COLO668 (cell line): ENCODE measurements at regions not wholly inside any gene's neighbourhood (a gene's known extent, or its start where the extent isn't known, plus 50 kb on each side); places are given as distances from the start of the nearest gene placed in this dataset.
"Not testable (repeated sequence)": the region's sequence is repeated elsewhere in the genome, so short reads cannot be mapped to it uniquely, and the experiment has no call there.

Source experiments
- DNase-seq: peaks from one replicate; lab custom pipeline; 2025; ENCODE audit not compliant: unreplicated experiment; lab: John Stamatoyannopoulos, UW

DNA sequence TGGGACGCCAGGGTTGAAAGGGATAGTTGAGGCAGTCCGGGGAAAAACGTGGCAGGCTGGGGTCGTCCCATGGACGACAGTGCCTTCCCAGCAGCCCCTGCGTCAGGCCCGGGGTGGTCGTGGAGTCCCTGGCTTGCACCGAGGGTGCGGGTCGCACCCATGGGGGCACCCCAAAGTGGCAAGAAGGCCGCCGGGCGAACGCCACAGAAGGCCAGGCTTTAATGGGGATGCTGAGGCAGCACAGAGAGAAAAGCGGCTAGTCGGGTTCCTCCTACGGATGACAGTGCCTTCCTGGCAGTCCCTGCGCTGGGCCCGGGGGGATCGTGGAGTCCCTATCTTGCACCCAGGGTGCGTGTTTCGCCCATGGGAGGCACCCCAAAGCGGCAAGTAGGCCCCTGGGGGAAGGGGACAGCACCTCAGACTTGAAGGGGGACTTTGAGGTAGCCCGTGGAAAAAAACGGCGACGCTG lies 158.6 kb upstream of the ALG10B start:
- no peak for DNase-seq

- no peak for DNase-seq
These were observed 158.0 kb upstream of the ALG10B start for GRCh38 chr12:38158428-38159091.

DNA sequence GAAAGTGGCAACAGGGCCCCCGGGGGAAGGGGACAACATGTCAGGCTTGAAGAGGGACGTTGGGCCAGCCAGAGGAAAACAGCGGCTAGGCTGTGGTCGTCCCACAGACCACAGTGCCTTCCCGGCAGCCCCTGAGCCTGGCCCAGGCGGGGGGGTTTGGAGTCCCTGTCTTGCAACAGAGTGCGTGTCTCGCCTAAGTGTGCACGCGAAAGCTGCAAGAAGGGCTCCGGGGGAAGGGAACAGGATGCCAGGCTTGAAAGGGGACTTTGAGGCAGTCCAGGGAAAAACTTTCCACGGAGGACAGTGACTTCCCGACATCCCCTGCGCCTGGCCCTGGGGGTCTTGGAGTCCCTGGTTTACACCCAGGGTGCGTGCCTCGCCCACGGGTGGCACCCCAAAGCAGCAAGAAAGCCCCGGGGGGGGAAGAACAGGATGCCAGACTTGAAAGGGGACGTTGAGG lies 157.5 kb upstream of the ALG10B start:
- no peak for DNase-seq

DNA sequence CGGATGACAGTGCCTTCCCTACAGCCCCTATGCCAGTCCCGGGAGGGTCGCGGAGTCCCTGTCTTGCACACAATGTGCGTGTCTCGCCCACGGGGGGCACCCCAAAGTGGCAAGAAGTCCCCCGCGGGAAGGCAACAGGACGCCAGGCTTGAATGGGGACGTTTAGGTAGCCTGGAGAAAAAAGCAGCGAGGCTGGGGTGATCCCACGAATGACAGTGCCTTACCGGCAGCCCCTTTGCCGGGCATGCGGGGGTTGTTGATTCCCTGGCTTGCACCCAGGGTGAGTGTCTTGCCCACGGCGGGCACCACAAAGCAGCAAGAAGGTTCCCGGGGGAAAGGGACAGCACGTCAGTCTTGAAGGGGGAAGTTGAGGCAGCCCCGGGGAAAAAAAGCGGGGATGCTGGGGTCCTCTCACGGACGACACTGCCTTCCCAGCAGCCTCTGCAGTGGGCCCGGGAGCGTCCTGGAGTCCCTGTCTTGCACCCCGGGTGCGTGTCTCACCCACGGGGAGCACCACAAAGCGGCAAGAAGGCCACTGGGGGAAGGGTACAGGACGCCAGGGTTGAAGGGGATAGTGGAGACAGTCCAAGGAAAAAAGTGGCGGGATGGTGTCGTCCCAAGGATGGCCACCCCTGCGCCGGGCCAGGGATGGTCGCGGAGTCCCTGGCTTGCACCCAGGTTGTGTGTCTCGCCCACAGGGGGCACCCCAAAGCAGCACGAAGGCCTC lies 156.8 kb upstream of the ALG10B start:
- no peak for DNase-seq

DNA sequence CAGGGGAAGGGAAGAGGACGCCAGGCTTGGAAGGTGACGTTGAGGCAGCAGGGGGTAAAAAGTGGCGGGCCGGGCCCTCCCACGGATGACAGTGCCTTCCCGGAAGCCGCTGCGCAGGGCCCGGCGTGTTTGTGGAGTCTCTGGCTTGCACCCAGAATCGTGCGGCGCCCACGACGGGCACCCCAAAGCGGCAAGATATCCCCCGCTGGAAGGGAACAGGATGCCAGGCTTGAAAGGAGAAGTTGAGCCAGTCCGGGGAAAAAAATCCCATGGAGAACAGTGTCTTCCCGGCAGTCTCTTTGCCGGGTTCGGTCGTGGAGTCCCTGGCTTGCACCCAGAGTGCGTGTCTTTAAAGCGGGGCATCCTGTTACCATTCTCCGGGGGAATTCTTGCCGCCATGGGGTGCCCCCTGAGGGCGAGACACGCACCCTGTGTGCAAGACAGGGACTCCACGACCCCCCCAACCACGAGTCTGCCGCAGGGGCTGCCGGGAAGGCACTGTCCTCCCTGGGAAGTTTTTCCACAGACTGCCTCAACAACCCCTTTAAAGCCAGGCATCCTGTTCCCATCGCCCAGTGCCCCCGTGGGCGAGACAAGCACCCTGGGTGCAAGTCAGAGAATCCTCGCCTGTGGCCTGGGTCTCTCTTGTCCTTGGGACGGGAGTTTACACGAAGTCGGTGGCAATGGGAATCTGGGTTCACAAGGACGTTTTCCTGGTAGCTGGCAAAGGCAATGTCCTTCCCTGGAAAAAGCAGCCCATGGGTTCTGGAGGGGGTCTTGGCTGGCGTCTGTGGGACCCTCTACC lies 156.1 kb upstream of the ALG10B start:
- DNase-seq = no peak

- no peak for DNase-seq
These were observed 155.2 kb upstream of the ALG10B start for GRCh38 chr12:38161123-38162000.

DNA sequence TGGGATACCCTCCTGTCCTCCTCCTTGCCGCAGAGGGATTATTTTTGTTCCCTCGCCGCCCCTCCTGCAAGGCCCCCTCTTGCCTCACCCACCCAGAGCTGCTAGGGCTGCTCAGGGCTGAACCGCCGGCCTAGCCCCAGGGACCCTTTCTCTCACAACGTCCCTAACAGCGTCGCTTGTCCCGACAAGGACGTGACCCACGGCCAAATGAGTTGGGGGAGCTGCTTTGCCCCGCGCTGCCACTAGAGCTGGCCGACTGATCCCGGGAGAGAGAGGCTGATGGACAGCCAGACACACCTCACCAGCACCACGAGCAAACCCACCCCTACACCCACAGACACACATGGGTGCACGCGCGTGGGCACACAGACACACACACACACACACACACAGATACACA lies 154.6 kb upstream of the ALG10B start:
- DNase-seq = no peak

DNA sequence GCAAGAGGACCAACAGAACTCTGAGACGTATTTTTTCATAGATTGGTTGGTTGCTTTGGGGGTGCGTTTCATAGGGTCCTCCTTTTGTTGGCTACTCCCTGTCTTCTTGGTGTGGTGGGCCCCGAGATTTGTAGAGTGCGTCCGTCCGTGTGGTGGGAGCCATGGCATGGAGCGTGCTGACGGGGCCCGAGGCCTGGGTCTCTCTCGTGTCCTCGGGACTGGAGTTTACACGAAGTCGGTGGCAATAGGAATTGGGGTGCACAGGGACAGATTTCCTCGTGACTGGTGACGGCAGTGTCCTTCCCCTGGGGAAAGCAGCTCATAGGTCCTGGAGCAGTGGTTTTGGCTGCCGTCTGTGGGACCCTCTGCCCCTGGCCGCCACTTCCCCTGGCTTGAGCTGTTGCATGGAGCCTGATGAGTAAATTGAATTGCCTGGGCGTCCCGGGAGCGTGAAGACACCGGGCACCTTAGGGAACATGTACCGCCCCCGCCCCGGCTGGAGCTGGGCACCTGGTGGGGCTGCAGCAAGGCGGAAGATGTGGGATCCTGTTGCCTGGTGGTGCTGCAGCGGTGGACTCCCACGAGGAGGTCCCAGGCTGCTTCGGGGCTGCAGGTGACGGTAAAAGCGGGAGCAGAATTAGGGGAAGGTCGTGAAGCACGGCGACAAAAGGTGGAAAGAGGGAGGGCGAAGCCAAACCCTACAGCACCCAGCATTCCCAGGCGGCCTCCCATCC lies 153.7 kb upstream of the ALG10B start:
- DNase-seq = no peak

- DNase-seq = no peak
These were observed 153.2 kb upstream of the ALG10B start for GRCh38 chr12:38163442-38163801.

GRCh38 chr12:38166225-38166624 lies 150.3 kb upstream of the ALG10B start:
- DNase-seq = no peak

- DNase-seq = no peak
These were observed 141.0 kb upstream of the ALG10B start for GRCh38 chr12:38175538-38175937.

- not testable (repeated sequence) for DNase-seq
These were observed 133.0 kb upstream of the ALG10B start for GRCh38 chr12:38183617-38184016.

- DNase-seq = not testable (repeated sequence)
These were observed 119.3 kb upstream of the ALG10B start for GRCh38 chr12:38197286-38197685.

GRCh38 chr12:38201461-38202276 lies 114.9 kb upstream of the ALG10B start:
- no peak for DNase-seq

- DNase-seq = no peak
These were observed 111.7 kb upstream of the ALG10B start for GRCh38 chr12:38204831-38205230.

DNA sequence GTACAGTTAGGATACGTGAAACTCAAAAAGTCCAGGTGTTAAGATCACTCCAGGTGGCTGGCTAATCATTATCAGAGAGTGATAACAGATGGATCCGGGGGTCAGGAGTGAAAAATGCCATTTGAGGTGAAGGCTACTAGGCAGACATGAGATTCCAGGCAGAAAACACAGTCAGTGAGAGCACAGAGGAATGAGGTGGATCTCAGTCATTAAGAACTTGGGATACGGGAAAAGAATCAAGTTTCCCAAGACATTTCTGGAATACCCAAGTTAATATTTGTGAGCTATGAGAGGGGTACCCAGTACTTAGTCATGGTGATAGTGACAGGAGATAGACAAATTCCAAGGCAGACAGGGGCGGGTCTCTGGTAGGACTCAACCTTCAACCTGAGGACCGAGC lies 94.6 kb upstream of the ALG10B start:
- DNase-seq = no peak

- not testable (repeated sequence) for DNase-seq
These were observed 78.2 kb upstream of the ALG10B start for GRCh38 chr12:38238328-38238727.

GRCh38 chr12:38253778-38254177 lies 62.8 kb upstream of the ALG10B start:
- DNase-seq = no peak

- no peak for DNase-seq
These were observed 58.2 kb upstream of the ALG10B start for GRCh38 chr12:38258411-38258810.
